Suprapubic skin (tissue), 4 donors: ENCODE measurements at regions not wholly inside any gene's neighbourhood (a gene's known extent, or its start where the extent isn't known, plus 50 kb on each side); places are given as distances from the start of the nearest gene placed in this dataset.

Experiments
- DNase-seq, 2 donors: peaks; one replicate each; pipeline ENCODE4 v3.0.0-alpha.2; 2019; ENCODE audit warnings: low spot score in 2 of 2
- H3K27ac ChIP-seq: fragments of 200-600 bp; sonication (generic); one replicate; pipeline ENCODE4 v1.5.1; 2019
- H3K27me3 ChIP-seq: fragments of 200-600 bp; sonication (generic); one replicate; pipeline ENCODE4 v1.5.1; 2019
- H3K36me3 ChIP-seq: fragments of 200-600 bp; sonication (generic); one replicate; pipeline ENCODE4 v1.5.1; 2019
- H3K4me1 ChIP-seq: fragments of 200-600 bp; sonication (generic); one replicate; pipeline ENCODE4 v1.5.1; 2019
- H3K4me3 ChIP-seq: fragments of 200-600 bp; sonication (generic); one replicate; pipeline ENCODE4 v1.5.1; 2019; ENCODE audit warnings: mild to moderate bottlenecking
- H3K9me3 ChIP-seq: fragments of 200-600 bp; sonication (generic); one replicate; pipeline ENCODE4 v1.5.1; 2019
- CTCF ChIP-seq, 2 donors: fragments of 200-600 bp in 1 of 2; fragments of 450-650 bp in 1 of 2; sonication (generic) in 1 of 2; IDR thresholded peaks; one replicate each; pipeline ENCODE4 v1.5.1; 2016 to 2019; ENCODE audit warnings: antibody characterized with exemption in 2 of 2, mild to moderate bottlenecking in 1 of 2, moderate library complexity in 1 of 2
- EP300 ChIP-seq: sonication (generic); formaldehyde crosslinking; IDR thresholded peaks from one replicate; pipeline ENCODE4 v1.6.1; 2017; ENCODE audit warnings: antibody characterized with exemption
- POLR2A ChIP-seq, 2 donors: fragments of 450-650 bp; IDR thresholded peaks; one replicate each; pipeline ENCODE4 v1.6.1; 2017; ENCODE audit warnings: antibody characterized with exemption in 2 of 2, mild to moderate bottlenecking in 2 of 2, moderate library complexity in 2 of 2
- POLR2AphosphoS5 ChIP-seq, 3 donors: sonication (generic); formaldehyde crosslinking; IDR thresholded peaks; one replicate each; pipeline ENCODE4 v1.6.1; 2017; ENCODE audit warnings: antibody characterized with exemption in 3 of 3
- WGBS: methylation state at CpG from one replicate; pipeline ENCODE4 v1.1.5; 2018; 5-methylcytosine and 5-hydroxymethylcytosine counted together

GRCh38 chr11:11220786-11221185 is 132.3 kb downstream of the CSNK2A3 start:
- Histone ChIP-seq H3K27ac (no peak overlapping the region), H3K4me1 (no peaks in the 10 kb centered on the region), H3K4me3 (no peak overlapping the region), H3K36me3 (no peaks in the 10 kb centered on the region), H3K9me3 (no peaks in the 10 kb centered on the region), H3K27me3 (no peaks in the 10 kb centered on the region)
- no peak for TF ChIP-seq POLR2A (IDR thresholded peaks at IDR 0.05)
- TF ChIP-seq EP300: no peak
- TF ChIP-seq POLR2AphosphoS5 (IDR thresholded peaks at IDR 0.05): no peak
- no peak for TF ChIP-seq CTCF (IDR thresholded peaks at IDR 0.05)
- no peak for DNase-seq
- 74% methylated on average over 9 of the region's 9 CpGs for WGBS

- no peak for DNase-seq
Measured at GRCh38 chr11:11218629-11218986, 134.4 kb downstream of the CSNK2A3 start.

GRCh38 chr11:11217929-11218628 is 135.0 kb downstream of the CSNK2A3 start:
- Histone ChIP-seq H3K27ac (no peak overlapping the region), H3K27me3 (no peaks in the 10 kb centered on the region), H3K36me3 (no peaks in the 10 kb centered on the region), H3K9me3 (no peaks in the 10 kb centered on the region), H3K4me1 (no peaks in the 10 kb centered on the region), H3K4me3 (no peak overlapping the region)
- WGBS: 90% methylated on average over 5 of the region's 5 CpGs
- DNase-seq: no peak
- TF ChIP-seq CTCF (IDR thresholded peaks at IDR 0.05): no peak
- TF ChIP-seq EP300: no peak
- TF ChIP-seq POLR2AphosphoS5 (IDR thresholded peaks at IDR 0.05): no peak
- no peak for TF ChIP-seq POLR2A (IDR thresholded peaks at IDR 0.05)

More at GRCh38 chr11:11218629-11218986, 134.4 kb downstream of the CSNK2A3 start:
- Histone ChIP-seq H3K9me3 (no peaks in the 10 kb centered on the region), H3K4me3 (no peak overlapping the region), H3K4me1 (no peaks in the 10 kb centered on the region), H3K36me3 (no peaks in the 10 kb centered on the region), H3K27ac (no peak overlapping the region), H3K27me3 (no peaks in the 10 kb centered on the region)
- 83% methylated on average over 3 of the region's 3 CpGs for WGBS
- TF ChIP-seq POLR2A (IDR thresholded peaks at IDR 0.05) (no peak), EP300 (no peak), POLR2AphosphoS5 (IDR thresholded peaks at IDR 0.05) (no peak), CTCF (IDR thresholded peaks at IDR 0.05) (no peak)

- H3K4me1 ChIP-seq: no peaks in the 10 kb centered on the region
- H3K9me3 ChIP-seq: no peaks in the 10 kb centered on the region
- no peak for DNase-seq
- H3K4me3 ChIP-seq: no peak overlapping the region
- no peak overlapping the region for H3K27ac ChIP-seq
- no peaks in the 10 kb centered on the region for H3K27me3 ChIP-seq
- TF ChIP-seq CTCF (IDR thresholded peaks at IDR 0.05) (no peak), POLR2A (IDR thresholded peaks at IDR 0.05) (no peak), EP300 (no peak)
- 90% methylated on average over 9 of the region's 9 CpGs for WGBS
- no peaks in the 10 kb centered on the region for H3K36me3 ChIP-seq
Measured at GRCh38 chr11:11217289-11217928, 135.6 kb downstream of the CSNK2A3 start.

GRCh38 chr11:11215944-11216343 is 137.1 kb downstream of the CSNK2A3 start:
- TF ChIP-seq POLR2A (IDR thresholded peaks at IDR 0.05): no peak
- no peak for TF ChIP-seq EP300
- no peak for TF ChIP-seq POLR2AphosphoS5 (IDR thresholded peaks at IDR 0.05)
- no peak for TF ChIP-seq CTCF (IDR thresholded peaks at IDR 0.05)

More at GRCh38 chr11:11215944-11216343, 137.1 kb downstream of the CSNK2A3 start:
- 90% methylated on average over 3 of the region's 3 CpGs for WGBS
- H3K27me3 ChIP-seq: no peaks in the 10 kb centered on the region
- no peak overlapping the region for H3K27ac ChIP-seq
- peaks cover 10% of the 10 kb centered on the region for H3K4me1 ChIP-seq
- H3K9me3 ChIP-seq: no peaks in the 10 kb centered on the region
- no peak overlapping the region for H3K4me3 ChIP-seq
- DNase-seq: no peak
- no peaks in the 10 kb centered on the region for H3K36me3 ChIP-seq
